GM18867 (cell line): ENCODE measurements at regions not wholly inside any gene's neighbourhood (a gene's known extent, or its start where the extent isn't known, plus 50 kb on each side); places are given as distances from the start of the nearest gene placed in this dataset.
"Not testable (repeated sequence)": the region's sequence is repeated elsewhere in the genome, so short reads cannot be mapped to it uniquely, and the experiment has no call there.

Source experiments
- ATAC-seq: cut with Tn5 transposase; IDR thresholded peaks from one replicate; pipeline ENCODE4 v1.9.1; 2021; ENCODE audit warnings: mild to moderate bottlenecking, moderate library complexity; ENCODE audit not compliant: unreplicated experiment

- ATAC-seq, result no peak
These were observed 128.8 kb upstream of the TACR1 start for GRCh38 chr2:75328156-75328555.

DNA sequence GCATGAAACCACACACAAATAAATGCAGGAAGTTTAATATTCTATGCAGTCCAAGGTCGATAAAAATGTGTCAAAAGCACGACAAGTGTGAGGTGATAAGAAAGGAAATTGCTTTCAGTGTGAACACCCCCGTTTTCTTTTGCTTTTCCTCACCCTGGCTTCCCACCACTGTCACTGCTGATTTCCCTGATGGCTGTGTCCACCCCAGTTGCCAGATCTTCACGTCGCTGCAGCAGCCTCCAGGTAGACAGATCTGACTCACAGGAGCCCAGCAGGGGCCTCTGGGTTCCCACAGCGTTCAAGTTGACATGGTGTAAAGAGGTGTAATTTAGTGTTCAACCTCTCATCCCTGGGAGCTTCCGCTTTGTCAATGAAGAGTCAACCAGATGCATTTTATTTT is 128.0 kb upstream of the TACR1 start:
- ATAC-seq, result no peak

DNA sequence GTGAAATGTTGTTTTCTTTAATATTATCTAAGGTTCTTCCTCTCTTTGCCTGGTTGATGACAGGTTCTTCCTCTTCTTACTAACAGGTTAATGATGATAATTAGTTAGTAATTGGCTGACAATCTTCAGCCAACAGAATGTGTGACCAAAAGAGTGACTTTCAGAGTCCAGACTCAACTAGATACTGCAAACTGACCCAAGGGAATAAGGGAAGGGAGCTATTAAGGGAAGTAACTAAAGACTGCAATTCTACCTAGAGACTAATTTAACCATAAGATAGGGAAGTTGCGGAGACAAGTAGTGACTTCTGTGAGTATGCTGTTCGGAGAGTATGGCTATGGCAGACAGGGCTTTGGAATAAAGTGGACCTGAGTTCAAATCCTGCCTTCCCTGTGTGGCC is 127.3 kb upstream of the TACR1 start:
- no peak for ATAC-seq

GRCh38 chr2:75325594-75325993 is 126.3 kb upstream of the TACR1 start:
- ATAC-seq, result no peak

GRCh38 chr2:75324861-75325284 is 125.6 kb upstream of the TACR1 start:
- ATAC-seq, result no peak

DNA sequence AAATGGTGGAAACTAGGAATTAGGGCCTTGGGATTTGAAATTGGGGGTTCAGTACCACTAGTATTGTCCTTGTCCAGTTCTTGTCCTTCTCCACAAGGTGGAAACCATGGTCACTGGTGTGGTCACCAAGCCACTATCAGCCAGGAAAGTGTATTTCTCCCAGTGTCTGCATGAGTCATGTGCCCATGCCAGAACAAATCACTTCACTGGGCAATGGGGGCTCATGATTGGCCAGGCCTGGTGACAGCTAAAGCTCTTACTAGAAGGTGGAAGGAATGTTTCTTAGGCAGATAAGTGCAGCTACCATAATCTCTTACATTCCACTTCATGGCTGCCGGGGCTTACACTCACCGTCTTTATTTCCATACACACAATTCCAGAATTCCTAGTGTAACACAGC is 124.8 kb upstream of the TACR1 start:
- no peak for ATAC-seq

GRCh38 chr2:75321599-75321922 is 122.2 kb upstream of the TACR1 start:
- ATAC-seq, result no peak

DNA sequence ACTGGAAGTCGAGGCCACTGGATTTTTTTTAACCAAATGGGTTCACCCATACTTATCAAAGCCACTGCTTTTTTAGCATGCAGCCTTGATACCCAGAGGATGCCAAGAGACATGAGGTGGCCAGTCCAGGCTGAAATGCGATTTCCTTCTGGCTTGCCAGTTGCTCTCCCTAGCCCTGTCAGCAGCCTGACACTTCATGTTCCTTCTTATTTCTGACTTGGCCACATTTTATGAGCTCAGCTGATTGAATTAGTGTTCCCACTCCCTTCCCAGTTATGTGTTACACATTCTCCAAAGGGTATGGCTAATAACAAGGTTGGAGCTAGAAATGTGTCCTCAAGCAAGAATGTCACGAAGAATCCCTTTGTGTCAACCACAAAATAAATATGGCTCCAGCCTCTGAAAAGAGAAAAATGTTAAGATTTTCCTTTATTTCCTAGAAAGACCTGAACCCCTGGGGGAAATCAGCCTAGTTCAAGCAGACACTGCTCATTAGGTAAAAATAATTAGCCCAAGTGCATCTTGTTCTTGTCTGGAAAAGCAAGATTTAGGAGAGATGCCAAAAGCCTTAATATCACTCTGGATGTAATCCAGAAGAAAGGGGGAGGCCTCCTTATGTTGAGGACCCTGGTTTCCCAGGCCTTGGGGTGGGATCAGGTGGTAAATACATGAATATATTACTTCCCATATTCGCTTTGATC is 121.7 kb upstream of the TACR1 start:
- ATAC-seq, result no peak

DNA sequence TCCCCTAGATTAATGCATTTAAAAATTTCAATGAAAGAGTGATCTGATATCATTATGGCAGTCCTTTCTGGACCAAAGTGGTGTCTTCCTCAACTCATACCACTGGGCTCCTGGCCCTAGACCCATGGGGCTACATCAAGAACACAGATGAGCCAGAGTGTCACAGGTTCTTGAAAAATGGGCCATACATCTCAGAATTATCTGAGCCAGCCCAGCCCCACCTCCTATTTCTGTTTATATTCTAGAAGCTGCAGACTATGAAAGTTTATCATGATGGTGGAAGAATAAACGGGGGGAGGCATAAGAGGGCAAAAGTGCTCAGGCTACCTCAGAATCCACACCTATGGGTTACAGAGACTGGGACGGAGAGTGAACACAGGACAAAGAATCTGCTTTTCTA is 120.6 kb upstream of the TACR1 start:
- no peak for ATAC-seq

DNA sequence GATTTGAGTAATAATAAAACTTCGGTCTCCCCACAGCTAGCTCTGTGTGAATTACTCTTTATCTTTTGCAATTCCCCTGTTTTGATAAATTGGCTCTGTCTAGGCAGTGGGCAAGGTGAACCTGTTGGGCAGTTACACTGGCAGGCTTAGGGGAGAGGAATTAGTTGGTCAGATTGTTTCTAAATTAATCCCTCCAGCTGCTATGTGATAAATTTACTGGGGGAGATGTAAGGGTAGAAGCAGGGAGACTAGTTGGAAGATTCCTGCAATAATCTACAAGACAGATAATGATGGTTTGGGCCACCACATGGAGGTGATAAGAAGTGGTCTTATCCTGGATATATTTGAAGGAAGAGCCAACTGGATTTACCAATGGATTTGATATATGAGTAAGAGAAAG is 118.5 kb upstream of the TACR1 start:
- ATAC-seq, result no peak

GRCh38 chr2:75317316-75317715 is 118.0 kb upstream of the TACR1 start:
- no peak for ATAC-seq

DNA sequence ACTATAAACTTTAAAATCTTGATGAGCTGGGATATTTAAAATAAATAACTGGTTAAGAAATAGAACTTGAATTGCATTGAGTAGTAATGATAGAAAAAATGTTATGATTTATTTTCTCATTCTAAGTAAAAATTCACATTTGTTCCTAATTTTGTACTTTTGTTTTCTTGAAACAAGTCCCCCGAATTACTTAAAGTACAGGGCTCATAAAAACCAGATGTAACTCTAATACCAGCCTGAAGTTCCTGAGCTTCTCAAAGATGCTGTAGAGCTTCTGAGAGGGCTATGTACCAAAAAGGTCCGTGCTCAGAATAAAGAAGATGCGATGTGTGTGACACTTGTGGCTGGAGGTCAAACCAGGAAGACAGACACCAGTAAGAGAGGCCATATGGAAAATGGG is 116.1 kb upstream of the TACR1 start:
- ATAC-seq, result no peak

DNA sequence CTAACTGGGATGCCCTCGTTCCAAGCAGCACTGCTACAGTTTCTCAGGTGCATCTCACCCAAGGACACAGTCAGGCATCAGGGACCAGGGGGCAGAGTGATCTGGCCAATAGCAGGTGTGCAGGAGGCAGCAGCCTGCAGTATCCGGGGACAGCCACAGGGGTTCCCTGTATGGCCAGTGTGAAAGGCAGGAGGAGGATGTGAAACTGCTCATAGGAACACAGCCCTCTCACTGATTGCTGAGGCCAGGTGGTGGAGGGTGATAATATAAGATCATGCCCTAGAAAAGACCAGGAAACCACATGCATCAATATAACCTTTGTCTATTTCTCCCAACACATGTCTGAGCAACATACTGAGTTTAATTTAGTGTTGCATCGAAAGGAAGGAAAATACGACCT is 112.7 kb upstream of the TACR1 start:
- ATAC-seq, result peak; percentile 100

GRCh38 chr2:75311521-75311920 is 112.2 kb upstream of the TACR1 start:
- no peak for ATAC-seq

- no peak for ATAC-seq
These were observed 111.6 kb upstream of the TACR1 start for GRCh38 chr2:75310876-75311275.

DNA sequence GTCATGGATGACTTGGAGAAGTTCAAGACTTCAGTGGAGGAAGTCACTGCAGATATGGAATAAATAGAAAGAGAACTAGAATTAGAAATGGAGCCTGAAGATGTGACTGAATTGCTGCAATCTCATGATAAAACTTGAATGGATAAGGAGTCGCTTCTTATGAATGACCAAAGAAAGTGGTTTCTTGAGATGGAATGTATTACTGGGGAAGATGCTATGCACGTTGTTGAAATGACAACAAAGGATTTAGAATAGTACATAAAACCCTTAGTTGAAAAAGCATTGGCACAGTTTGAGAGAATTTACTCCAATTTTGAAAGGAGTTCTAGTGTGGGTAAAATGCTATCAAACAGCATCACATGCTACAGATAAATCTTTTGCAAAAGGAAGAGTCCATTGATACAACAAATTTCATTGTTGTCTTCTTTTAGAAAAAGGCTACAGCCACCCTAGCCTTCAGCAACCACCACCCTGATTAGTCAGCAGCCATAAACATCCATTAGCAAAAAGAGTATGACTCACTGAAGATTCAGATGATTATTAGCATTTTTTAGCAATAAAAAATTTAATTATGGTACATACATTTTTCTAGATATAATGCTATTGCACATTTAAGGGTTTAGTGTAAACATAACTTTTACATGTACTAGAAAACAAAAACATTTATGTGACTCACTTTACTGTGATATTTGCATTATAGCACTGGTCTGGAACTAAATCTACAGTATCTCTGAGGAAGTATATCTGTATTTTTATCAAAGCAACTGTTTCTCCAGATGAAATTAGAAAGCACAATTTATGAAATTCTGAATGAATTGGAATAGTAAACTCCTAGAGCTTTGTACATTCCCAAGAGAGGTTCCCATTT is 110.5 kb upstream of the TACR1 start:
- ATAC-seq, result no peak

DNA sequence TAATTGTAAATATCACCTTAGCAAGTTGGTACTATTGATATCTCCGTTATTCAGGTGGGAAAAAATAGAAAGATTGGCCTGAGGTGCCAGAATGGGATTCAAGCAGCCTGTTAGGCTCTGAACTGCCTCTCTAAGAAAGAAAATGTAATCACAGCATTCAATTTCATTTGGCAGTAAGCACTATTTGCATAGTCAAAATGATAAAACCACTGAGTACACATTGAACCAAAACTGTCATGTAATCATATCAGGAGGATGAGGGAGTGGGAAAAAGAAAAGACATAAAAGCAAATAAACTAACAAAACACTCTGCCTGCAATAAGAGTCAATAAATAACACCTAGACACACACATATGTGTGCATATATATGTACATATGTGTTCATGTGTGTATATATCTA is 103.9 kb upstream of the TACR1 start:
- no peak for ATAC-seq

- peak; percentile 58 for ATAC-seq
These were observed 95.0 kb upstream of the TACR1 start for GRCh38 chr2:75294362-75294761.

DNA sequence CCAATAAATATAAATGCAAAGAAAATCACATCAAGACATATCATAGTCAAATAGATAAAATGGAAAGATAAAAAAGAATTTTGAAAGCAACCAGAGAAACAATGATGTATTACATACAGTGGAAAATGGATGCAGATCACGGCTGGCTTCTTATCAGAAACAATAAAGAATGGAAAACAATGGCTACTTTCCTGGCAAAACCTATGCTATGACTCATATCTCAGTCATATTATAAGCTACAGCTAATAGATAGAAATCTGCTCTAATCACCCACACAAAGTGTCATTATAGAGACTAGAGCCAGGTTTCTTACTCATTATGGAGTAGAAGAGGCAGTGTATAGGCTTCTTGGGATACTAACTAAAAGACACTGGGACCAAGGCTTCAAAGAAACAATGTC is 93.5 kb upstream of the TACR1 start:
- no peak for ATAC-seq

DNA sequence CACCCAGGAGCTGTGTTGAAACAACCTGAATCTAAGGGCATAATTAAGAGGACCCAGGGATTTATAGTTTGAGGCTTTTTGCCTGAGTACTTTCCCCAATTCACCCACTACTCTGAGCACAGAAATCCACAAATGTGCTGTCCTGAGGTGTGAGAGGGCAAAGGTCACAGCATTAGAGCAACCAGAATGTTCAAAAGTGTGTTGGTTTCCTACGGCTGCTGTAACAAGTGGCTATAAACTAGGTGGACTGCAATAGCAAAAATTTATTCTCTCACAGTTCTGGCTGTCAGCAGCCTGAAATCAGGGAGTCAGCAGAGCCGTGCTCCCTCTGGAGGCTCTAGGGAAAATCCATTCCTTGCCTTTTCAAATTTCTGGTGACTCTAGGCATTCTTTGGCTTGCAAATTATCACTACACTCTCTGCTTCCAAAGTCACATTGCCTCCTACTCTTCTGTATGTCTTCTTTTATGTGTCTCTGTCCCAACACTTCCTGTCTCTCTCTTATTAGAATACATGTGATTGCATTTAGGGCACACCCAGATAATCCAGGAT is 91.4 kb upstream of the TACR1 start:
- ATAC-seq, result no peak

GRCh38 chr2:75289771-75290170 is 90.5 kb upstream of the TACR1 start:
- no peak for ATAC-seq

GRCh38 chr2:75289178-75289577 is 89.9 kb upstream of the TACR1 start:
- not testable (repeated sequence) for ATAC-seq
